ENCODE measurements at regions not wholly inside any gene's neighbourhood (a gene's known extent, or its start where the extent isn't known, plus 50 kb on each side); places are given as distances from the start of the nearest gene placed in this dataset.

DNA sequence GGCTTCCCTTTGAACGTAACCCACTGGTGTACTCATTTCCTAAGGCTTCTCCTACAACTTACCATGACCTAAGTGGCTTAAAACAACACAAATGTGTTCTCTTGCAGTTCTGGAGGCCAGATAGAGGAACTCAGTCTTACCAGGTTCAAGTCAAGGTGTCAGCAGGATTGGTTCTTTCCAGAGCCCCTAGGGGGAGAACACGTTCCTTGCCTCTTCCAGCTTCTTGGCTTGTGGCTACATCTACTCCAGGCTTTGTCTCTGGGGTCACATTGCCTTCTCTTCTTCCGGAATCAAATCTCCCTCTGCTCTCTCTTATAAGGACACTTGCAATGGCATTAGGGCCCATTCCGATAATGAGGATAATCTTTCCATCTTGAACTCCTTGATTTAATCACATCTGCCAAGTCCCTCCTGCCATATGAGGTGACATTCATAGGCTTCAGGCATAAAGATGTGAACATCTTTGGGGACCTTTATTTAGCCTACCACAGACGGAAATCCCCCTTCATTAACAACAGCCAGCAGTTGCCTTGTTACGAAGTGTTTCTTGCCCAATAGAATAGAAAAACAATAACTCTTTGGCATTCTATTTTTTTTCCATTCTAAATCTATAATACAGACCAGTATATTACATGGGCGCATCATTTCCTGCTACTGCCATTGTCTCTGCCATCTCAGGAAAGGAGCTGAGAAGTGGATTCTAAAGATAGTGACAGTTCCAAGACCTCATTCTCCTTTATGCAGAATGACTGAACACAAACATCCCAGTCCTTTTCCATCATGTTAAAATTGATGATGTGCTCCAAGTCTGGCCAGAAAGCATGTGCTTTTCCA, 362.0 kb downstream of the ZNF521 start:
- TF ChIP-seq CTCF (conservative IDR thresholded peaks at IDR 0.05; ENCODE audit: low read depth, low read length) (no peak), POLR2A (IDR thresholded peaks at IDR 0.05; ENCODE audit: low read depth, low read length) (no peak), RAD21 (IDR thresholded peaks at IDR 0.05; ENCODE audit: low read length) (no peak), SMC3 (IDR thresholded peaks at IDR 0.05; ENCODE audit: low read depth, low read length) (no peak), BHLHE40 (IDR thresholded peaks at IDR 0.05; ENCODE audit: low read depth, low read length) (no peak), MAFK (IDR thresholded peaks at IDR 0.05; ENCODE audit: low read depth, low read length) (no peak), CHD1 (IDR thresholded peaks at IDR 0.05; ENCODE audit: low read depth, low read length) (no peak), CEBPB (IDR thresholded peaks at IDR 0.05; ENCODE audit: low read depth, low read length) (no peak)
- TF ChIP-seq, protein P1, sequence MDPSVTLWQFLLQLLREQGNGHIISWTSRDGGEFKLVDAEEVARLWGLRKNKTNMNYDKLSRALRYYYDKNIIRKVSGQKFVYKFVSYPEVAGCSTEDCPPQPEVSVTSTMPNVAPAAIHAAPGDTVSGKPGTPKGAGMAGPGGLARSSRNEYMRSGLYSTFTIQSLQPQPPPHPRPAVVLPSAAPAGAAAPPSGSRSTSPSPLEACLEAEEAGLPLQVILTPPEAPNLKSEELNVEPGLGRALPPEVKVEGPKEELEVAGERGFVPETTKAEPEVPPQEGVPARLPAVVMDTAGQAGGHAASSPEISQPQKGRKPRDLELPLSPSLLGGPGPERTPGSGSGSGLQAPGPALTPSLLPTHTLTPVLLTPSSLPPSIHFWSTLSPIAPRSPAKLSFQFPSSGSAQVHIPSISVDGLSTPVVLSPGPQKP (IDR thresholded peaks at IDR 0.05; ENCODE audit: borderline replicate concordance, low read depth, low read length) = no peak
- TF ChIP-seq, protein P2, sequence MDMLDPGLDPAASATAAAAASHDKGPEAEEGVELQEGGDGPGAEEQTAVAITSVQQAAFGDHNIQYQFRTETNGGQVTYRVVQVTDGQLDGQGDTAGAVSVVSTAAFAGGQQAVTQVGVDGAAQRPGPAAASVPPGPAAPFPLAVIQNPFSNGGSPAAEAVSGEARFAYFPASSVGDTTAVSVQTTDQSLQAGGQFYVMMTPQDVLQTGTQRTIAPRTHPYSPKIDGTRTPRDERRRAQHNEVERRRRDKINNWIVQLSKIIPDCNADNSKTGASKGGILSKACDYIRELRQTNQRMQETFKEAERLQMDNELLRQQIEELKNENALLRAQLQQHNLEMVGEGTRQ (IDR thresholded peaks at IDR 0.05; ENCODE audit: low read depth, low read length) = no peak
